ENCODE measurements at regions not wholly inside any gene's neighbourhood (a gene's known extent, or its start where the extent isn't known, plus 50 kb on each side); places are given as distances from the start of the nearest gene placed in this dataset.
"Not testable (repeated sequence)": the region's sequence is repeated elsewhere in the genome, so short reads cannot be mapped to it uniquely, and the experiment has no call there.

GRCh38 chr6:85361643-85362014 is 88.3 kb upstream of the NT5E start:
- intact Hi-C loops (cut with DNase I, micrococcal nuclease): no loop called here
- no peak for ATAC-seq

GRCh38 chr6:85360794-85361642 is 88.9 kb upstream of the NT5E start:
- intact Hi-C loops (cut with DNase I, micrococcal nuclease): no loop called here
- no peak for DNase-seq
- peak; percentile 90 for ATAC-seq

More at GRCh38 chr6:85361643-85362014, 88.3 kb upstream of the NT5E start:
- no peak for DNase-seq

GRCh38 chr6:85357651-85358050 is 92.2 kb upstream of the NT5E start:
- ATAC-seq (no peak), DNase-seq (no peak)
- intact Hi-C loops (cut with DNase I, micrococcal nuclease): loop anchor here in 1 of 2 donors (10.0 kb wide), 1 partner anchor 127 kb away; no protein-coding TSS in a partner anchor

GRCh38 chr6:85356743-85357142 is 93.1 kb upstream of the NT5E start:
- not testable (repeated sequence) for ATAC-seq, DNase-seq
- intact Hi-C loops (cut with DNase I, micrococcal nuclease): loop anchor here in 1 of 2 donors (10.0 kb wide), 1 partner anchor 128 kb away; no protein-coding TSS in a partner anchor

GRCh38 chr6:85355816-85356215 is 94.1 kb upstream of the NT5E start:
- ATAC-seq (no peak), DNase-seq (no peak)
- intact Hi-C loops (cut with DNase I, micrococcal nuclease): loop anchor here (2.0 to 10.0 kb wide), 2 partner anchors 127 to 129 kb away; no protein-coding TSS in a partner anchor

- DNase-seq (peak; percentile 61 to 84), ATAC-seq (peak; percentile 98)
- intact Hi-C loops (cut with DNase I, micrococcal nuclease): loop anchor here (2.0 to 10.0 kb wide), 2 partner anchors 128 to 130 kb away; no protein-coding TSS in a partner anchor
Measured at GRCh38 chr6:85354761-85355618, 94.9 kb upstream of the NT5E start.

- intact Hi-C loops (cut with DNase I, micrococcal nuclease): loop anchor here in 1 of 2 donors (10.0 kb wide), 1 partner anchor 132 kb away; no protein-coding TSS in a partner anchor
- ATAC-seq (no peak), DNase-seq (no peak)
Measured at GRCh38 chr6:85353012-85353411, 96.9 kb upstream of the NT5E start.

GRCh38 chr6:85348643-85349042 is 101.2 kb upstream of the NT5E start:
- DNase-seq (no peak), ATAC-seq (no peak)
- intact Hi-C loops (cut with DNase I, micrococcal nuclease): no loop called here

GRCh38 chr6:85347812-85348211 is 102.1 kb upstream of the NT5E start:
- intact Hi-C loops (cut with DNase I, micrococcal nuclease): no loop called here
- no peak for ATAC-seq
- DNase-seq: no peak

GRCh38 chr6:85346196-85346595 is 103.7 kb upstream of the NT5E start:
- DNase-seq: no peak
- ATAC-seq: no peak
- intact Hi-C loops (cut with DNase I, micrococcal nuclease): no loop called here

- ATAC-seq (no peak), DNase-seq (no peak)
- intact Hi-C loops (cut with DNase I, micrococcal nuclease): no loop called here
Measured at GRCh38 chr6:85344996-85345395, 104.9 kb upstream of the NT5E start.

- intact Hi-C loops (cut with DNase I, micrococcal nuclease): no loop called here
- DNase-seq (no peak), ATAC-seq (no peak)
Measured at GRCh38 chr6:85343428-85343827, 106.5 kb upstream of the NT5E start.

- DNase-seq (no peak), ATAC-seq (no peak)
- intact Hi-C loops (cut with DNase I, micrococcal nuclease): no loop called here
Measured at GRCh38 chr6:85329196-85329595, 120.7 kb upstream of the NT5E start.

GRCh38 chr6:85325811-85326210 is 124.1 kb upstream of the NT5E start:
- DNase-seq; intact Hi-C loops (cut with DNase I, micrococcal nuclease): not testable (repeated sequence)

GRCh38 chr6:85323435-85324040 is 126.3 kb upstream of the NT5E start:
- intact Hi-C loops (cut with DNase I, micrococcal nuclease): no loop called here
- peak; percentile 87 for ATAC-seq
- peak; percentile 44 to 85 for DNase-seq

More at GRCh38 chr6:85325811-85326210, 124.1 kb upstream of the NT5E start:
- ATAC-seq: not testable (repeated sequence)

GRCh38 chr6:85322446-85323105 is 127.3 kb upstream of the NT5E start:
- no peak for DNase-seq
- intact Hi-C loops (cut with DNase I, micrococcal nuclease): no loop called here
- no peak for ATAC-seq

- ATAC-seq (no peak), DNase-seq (no peak)
- intact Hi-C loops (cut with DNase I, micrococcal nuclease): no loop called here
Measured at GRCh38 chr6:85321906-85322305, 128.0 kb upstream of the NT5E start.

- DNase-seq: no peak
Measured at GRCh38 chr6:85314586-85314985, 135.3 kb upstream of the NT5E start.

GRCh38 chr6:85300581-85300980 is 149.3 kb upstream of the NT5E start:
- ATAC-seq (no peak), DNase-seq (no peak)
- intact Hi-C loops (cut with DNase I, micrococcal nuclease): no loop called here

More at GRCh38 chr6:85314586-85314985, 135.3 kb upstream of the NT5E start:
- ATAC-seq: no peak
- intact Hi-C loops (cut with DNase I, micrococcal nuclease): no loop called here

All from left colon (tissue), 2 donors.